Nucleus accumbens (tissue), 56 donors: ENCODE measurements at regions not wholly inside any gene's neighbourhood (a gene's known extent, or its start where the extent isn't known, plus 50 kb on each side); places are given as distances from the start of the nearest gene placed in this dataset.
"Not testable (repeated sequence)": the region's sequence is repeated elsewhere in the genome, so short reads cannot be mapped to it uniquely, and the experiment has no call there.

Experiments
- DNase-seq, 56 donors: peaks; one replicate each; lab custom pipeline; 2025; lab: John Stamatoyannopoulos, UW

- DNase-seq, result not testable (repeated sequence)
Observed at GRCh38 chr17:64800987-64801386, 118.3 kb downstream of the LRRC37A3 start.

DNA sequence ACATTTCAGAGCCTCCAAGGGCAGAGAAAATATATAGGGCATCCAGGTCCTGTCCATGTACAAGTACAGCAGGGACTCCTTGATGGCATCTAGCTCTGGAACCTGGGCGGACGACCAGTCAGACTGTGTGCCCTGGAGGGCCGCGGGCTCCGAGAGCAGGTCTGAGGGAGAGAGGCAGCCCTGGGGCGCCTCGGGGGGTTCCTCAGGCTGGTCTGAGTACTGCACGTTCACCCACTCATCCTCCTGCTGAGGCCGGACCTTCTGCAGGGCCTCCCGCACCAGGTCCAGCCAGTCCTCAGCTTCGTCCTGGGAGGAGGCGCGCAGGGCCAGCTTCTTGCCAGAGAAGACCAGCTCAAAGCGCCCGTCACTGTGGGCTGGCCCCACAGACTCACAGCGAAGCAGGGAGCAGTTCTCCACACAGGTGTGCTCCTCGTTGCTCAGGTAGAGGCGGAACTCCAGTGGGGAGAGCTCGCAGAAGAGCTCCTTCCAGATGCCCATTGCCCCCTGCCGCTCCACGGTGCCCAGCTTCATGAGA is 118.8 kb downstream of the LRRC37A3 start:
- not testable (repeated sequence) for DNase-seq

DNA sequence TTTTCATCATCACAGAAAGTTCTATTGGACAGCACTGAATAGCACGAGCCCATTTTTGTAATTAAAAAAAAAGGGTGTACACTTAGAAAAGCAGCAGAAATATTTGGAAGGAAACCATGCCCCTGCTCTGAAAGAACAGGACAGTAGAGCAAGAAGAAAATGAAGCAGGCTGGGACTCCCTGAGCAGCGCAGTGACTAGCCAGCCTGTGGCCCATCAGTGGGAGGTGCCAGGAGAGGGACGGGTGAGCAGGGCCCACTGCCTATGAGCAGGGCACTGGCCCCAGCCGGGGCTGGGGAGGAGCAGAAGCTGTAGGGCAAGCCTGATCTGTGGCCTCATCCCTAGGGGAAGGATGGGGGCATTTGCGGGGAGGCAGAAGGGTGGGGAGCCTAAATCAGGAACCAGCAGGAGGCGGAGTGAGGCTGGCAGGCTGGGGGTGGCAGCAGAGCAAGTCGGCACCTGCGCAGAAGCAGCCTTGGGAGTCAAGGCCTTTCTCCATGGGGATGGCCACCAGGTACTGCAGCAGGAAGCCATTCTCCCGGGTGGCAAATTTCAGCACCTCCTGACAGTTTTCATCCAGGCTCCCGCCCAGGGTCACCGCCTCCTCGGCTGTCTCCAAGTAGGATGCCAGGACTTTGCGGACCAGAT is 119.6 kb downstream of the LRRC37A3 start:
- DNase-seq, result peak in 17 of 56 donors; percentile 2 to 63 (median 36)

GRCh38 chr17:64798961-64799360 is 120.3 kb downstream of the LRRC37A3 start:
- DNase-seq, result not testable (repeated sequence)

DNA sequence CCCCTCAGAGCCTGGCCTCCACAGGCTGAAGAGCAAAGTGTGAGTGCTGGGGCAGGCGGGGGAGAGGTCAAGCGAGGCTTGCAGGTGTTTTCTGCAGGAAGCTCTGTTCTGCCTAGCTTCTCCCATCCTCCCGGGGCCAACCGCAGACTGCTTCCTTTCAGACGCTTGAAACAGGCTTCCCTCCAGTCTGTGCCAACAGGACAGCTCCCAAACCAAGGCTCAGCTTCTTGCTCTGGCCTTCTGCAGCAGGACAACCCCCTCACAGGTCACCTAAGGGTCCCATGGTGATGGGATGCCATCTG is 120.8 kb downstream of the LRRC37A3 start:
- not testable (repeated sequence) for DNase-seq

- DNase-seq, result not testable (repeated sequence)
Observed at GRCh38 chr17:64797746-64798488, 121.4 kb downstream of the LRRC37A3 start.

- not testable (repeated sequence) for DNase-seq
Observed at GRCh38 chr17:64795342-64795741, 123.9 kb downstream of the LRRC37A3 start.

DNA sequence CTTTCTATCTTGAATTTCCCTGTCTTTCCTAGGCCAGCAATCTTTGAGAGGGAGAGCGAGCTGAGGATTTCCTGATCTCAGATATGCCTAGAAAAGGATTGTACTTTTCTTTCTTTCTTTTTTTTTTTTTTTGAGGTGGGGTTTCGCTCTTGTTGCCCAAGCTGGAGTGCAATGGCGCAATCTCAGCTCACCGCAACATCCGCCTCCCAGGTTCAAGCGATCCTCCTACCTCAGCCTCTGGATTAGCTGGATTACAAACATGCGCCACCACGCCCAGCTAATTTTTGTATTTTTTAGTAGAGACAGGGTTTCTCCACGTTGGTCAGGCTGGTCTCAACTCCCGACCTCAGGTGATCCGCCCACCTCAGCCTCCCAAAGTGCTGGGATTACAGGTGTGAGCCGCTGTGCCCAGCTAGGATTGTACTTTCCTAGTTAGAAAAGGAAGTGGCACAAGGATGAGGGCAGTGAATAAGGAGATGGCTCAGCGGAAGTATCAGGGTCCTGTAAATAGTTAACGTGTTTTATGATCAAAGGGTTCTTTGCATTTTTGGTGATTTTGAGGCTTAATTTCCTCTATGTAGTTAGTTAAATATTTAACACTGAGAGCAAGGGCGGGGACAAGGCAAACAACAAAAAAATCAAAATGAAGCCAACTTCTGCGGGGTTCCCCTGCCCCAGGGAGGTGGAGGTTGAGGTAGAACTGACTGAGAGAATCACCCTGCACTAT is 124.6 kb downstream of the LRRC37A3 start:
- DNase-seq, result not testable (repeated sequence)

- DNase-seq, result not testable (repeated sequence)
Observed at GRCh38 chr17:64794113-64794512, 125.2 kb downstream of the LRRC37A3 start.

DNA sequence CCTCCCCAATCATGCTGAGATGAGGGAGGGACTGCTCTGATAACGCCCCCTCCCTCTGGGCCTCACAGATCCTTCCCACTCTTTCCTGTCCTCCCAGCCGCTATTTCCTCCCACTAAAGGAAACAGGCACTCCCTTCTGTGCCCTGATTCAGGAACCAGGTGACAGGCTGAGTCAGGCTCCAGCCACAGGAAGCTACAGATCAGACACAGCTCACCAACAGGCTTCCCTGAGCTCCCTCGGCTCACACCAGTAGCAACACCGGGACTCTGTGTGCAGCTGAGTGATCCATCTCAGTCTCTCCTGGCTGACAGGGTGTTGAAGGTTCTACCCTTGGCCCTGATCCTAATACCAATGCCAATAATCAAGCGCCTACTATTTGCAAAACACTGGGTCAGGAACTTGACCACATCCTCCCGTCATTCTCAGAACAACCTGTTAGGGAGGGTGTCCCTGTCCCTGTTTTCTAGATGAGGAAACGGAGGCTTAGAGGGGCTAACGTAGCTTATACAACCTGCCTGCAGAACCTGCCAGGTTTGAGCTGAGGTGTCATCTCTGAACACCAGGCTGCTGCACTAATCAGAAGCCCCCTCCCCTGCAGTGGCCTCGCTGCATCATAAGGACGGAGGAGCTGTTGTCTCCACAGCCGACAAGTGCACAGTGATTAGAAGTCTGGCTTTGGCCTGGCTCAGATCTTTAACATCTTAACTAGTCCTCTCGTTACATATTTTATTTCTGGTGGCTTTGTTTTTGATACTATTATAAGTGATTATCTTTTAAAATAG is 126.3 kb downstream of the LRRC37A3 start:
- peak in 4 of 56 donors; percentile 22 to 49 (median 30) for DNase-seq

GRCh38 chr17:64792276-64792675 is 127.0 kb downstream of the LRRC37A3 start:
- DNase-seq, result not testable (repeated sequence)

DNA sequence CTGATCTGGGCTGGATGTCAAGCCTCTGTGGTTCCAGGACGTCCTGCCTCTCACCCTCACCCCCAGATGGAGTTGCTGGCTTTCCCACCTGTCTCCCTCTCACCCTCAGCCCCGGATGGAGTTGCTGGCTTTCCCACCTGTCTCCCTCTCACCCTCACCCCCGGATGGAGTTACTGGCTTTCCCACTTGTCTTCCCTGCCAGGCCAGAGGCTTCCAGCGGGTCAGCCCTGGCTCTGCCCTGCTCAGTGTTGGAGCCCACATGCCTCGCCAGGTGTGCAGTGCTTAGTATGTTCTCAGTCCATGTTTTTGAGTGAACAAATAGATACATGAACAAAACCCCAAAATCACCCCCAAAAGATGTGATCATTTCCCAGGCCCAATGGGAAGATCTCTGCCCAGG is 127.6 kb downstream of the LRRC37A3 start:
- not testable (repeated sequence) for DNase-seq

GRCh38 chr17:64791226-64791625 is 128.1 kb downstream of the LRRC37A3 start:
- not testable (repeated sequence) for DNase-seq

DNA sequence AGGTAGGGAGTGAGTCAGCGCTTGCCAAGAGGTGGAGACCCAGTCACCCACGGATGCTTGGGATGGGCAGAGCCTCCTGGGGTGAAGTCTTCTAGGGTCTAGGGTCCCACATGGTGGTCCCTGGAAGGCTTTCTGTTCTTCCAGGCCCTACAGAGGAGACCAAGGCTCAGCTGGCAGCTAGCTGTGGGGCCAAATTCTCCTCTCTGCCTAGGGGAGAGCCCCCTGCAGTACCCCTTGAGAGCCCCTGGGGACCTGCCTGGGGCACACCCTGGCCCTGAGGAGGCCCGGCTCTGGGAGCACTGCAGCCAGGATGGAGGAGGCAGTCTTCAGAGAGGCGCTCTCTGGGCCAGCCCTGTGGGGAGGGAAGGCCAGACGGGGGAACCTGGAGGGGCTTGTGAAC is 128.6 kb upstream of the SMURF2 start:
- DNase-seq, result not testable (repeated sequence)

DNA sequence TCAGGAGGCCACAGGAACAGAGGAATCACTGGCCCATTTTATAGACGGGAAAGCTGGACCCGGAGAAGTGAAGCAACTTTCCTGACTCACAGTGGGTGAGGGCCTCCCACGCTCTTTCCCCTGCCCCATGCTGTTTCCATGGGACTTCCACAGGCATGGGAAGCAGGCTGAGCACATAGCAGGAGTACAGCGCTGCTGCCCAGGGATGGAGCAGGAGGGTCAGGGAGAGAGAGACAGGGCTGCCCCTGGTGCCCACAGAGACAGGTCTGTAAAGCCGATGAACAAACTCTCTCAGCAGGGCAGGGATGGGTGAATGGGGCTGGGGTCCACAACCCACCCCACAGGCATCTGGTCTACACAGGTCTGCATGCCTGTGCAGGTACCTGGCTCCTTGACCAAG is 128.1 kb upstream of the SMURF2 start:
- DNase-seq, result not testable (repeated sequence)

- DNase-seq, result not testable (repeated sequence)
Observed at GRCh38 chr17:64789061-64789445, 126.9 kb upstream of the SMURF2 start.

GRCh38 chr17:64788286-64789060 is 126.4 kb upstream of the SMURF2 start:
- no peak for DNase-seq

DNA sequence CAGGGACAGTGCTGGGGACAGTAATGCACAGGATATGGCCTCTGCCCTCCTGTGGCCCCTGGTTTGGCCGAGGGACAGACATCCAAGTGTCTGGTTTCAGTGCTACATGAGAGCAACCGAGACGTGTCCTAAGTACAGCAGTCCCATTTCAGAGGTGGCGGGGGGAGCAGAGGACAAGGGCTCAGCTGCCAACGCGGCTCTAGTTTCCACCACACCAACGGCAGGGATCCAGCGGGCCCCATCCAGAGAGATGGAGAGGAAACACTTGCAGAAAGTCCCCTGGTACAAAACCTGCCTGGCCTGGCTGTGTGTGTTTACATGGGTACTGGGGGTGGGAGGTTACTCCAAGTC is 125.8 kb upstream of the SMURF2 start:
- DNase-seq, result no peak

DNA sequence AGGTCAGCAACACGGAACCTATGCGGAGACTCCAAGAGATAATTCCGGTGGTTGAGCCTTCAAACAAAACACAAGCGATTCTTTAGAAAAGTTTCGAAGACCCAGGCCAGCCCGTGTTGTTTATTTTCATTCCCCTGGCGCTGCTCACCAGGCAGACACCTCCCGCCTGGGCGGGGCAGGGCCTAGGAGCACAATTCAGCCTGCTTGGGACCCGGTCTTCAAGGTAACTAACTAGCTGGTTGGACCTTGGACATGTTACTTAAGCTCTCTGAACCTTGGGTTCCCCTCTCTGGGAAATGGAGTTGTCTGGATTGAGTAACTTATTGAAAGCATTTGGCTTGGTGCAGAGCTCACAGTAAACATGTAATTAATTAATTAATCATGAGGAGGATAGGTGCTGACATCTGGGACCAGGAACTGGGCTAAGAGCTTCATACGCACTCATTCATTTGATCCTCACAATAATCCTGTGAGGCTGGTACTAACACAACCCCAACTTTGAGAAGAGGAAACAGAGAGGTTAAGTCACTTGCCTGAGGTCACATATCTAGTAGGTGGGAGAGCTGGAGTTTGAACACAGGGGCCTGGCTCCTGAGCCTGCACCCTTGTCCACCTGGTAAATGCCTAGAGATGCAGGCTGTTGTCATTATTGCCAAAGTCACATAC is 125.3 kb upstream of the SMURF2 start:
- no peak for DNase-seq
